ENCODE measurements at regions not wholly inside any gene's neighbourhood (a gene's known extent, or its start where the extent isn't known, plus 50 kb on each side); places are given as distances from the start of the nearest gene placed in this dataset.

- 93 to 94% methylated on average over 5 of the region's 5 CpGs for WGBS, 2 donors
- Histone ChIP-seq H3K27me3 (no peaks in the 10 kb centered on the region), H3K4me1 (peaks cover 3% of the 10 kb centered on the region), H3K9me3 (no peaks in the 10 kb centered on the region), H3K27ac (no peak overlapping the region), H3K36me3 (ENCODE audit: low read depth, missing control alignments) (no peaks in the 10 kb centered on the region), H3K4me3 (no peak overlapping the region)
- intact Hi-C loops (cut with DNase I; ENCODE audit: low total_unique reads): no loop called here
- TF ChIP-seq, protein P1, sequence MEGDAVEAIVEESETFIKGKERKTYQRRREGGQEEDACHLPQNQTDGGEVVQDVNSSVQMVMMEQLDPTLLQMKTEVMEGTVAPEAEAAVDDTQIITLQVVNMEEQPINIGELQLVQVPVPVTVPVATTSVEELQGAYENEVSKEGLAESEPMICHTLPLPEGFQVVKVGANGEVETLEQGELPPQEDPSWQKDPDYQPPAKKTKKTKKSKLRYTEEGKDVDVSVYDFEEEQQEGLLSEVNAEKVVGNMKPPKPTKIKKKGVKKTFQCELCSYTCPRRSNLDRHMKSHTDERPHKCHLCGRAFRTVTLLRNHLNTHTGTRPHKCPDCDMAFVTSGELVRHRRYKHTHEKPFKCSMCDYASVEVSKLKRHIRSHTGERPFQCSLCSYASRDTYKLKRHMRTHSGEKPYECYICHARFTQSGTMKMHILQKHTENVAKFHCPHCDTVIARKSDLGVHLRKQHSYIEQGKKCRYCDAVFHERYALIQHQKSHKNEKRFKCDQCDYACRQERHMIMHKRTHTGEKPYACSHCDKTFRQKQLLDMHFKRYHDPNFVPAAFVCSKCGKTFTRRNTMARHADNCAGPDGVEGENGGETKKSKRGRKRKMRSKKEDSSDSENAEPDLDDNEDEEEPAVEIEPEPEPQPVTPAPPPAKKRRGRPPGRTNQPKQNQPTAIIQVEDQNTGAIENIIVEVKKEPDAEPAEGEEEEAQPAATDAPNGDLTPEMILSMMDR (IDR thresholded peaks at IDR 0.05): no peak
- TF ChIP-seq POLR2A (IDR thresholded peaks at IDR 0.05): no peak
- no peak for DNase-seq
Measured at GRCh38 chr1:56135069-56135863, 444.1 kb downstream of the PLPP3 start.

- no peak for DNase-seq
- no peak for TF ChIP-seq POLR2A (IDR thresholded peaks at IDR 0.05)
- TF ChIP-seq, protein P1 (IDR thresholded peaks at IDR 0.05): no peak
- Histone ChIP-seq H3K27ac (no peak overlapping the region), H3K4me3 (no peak overlapping the region), H3K4me1 (peaks cover 3% of the 10 kb centered on the region), H3K36me3 (ENCODE audit: low read depth, missing control alignments) (no peaks in the 10 kb centered on the region), H3K27me3 (no peaks in the 10 kb centered on the region), H3K9me3 (no peaks in the 10 kb centered on the region)
- intact Hi-C loops (cut with DNase I; ENCODE audit: low total_unique reads): no loop called here
- WGBS, 2 donors: 91% methylated on average over 6 to 7 of the region's 7 CpGs
Measured at GRCh38 chr1:56133522-56134472, 445.6 kb downstream of the PLPP3 start.

GRCh38 chr1:56132520-56132919, 446.8 kb downstream of the PLPP3 start:
- no peak for DNase-seq

GRCh38 chr1:56129837-56130236, 449.5 kb downstream of the PLPP3 start:
- Histone ChIP-seq H3K9me3 (no peaks in the 10 kb centered on the region), H3K36me3 (ENCODE audit: low read depth, missing control alignments) (no peaks in the 10 kb centered on the region), H3K4me1 (peaks cover 3% of the 10 kb centered on the region), H3K27me3 (no peaks in the 10 kb centered on the region), H3K27ac (no peak overlapping the region), H3K4me3 (no peak overlapping the region)
- DNase-seq: no peak
- TF ChIP-seq POLR2A (IDR thresholded peaks at IDR 0.05): no peak
- TF ChIP-seq, protein P1 (IDR thresholded peaks at IDR 0.05): no peak
- intact Hi-C loops (cut with DNase I; ENCODE audit: low total_unique reads): no loop called here
- WGBS, 2 donors: 95 to 97% methylated on average over 3 of the region's 3 CpGs

More at GRCh38 chr1:56132520-56132919, 446.8 kb downstream of the PLPP3 start:
- no peaks in the 10 kb centered on the region for H3K27me3 ChIP-seq
- H3K9me3 ChIP-seq: no peaks in the 10 kb centered on the region
- H3K36me3 ChIP-seq (ENCODE audit: low read depth, missing control alignments): no peaks in the 10 kb centered on the region
- H3K4me3 ChIP-seq: no peak overlapping the region
- intact Hi-C loops (cut with DNase I; ENCODE audit: low total_unique reads): no loop called here
- 56 to 63% methylated on average over 4 of the region's 4 CpGs for WGBS, 2 donors
- TF ChIP-seq, protein P1 (IDR thresholded peaks at IDR 0.05): no peak
- TF ChIP-seq POLR2A (IDR thresholded peaks at IDR 0.05): no peak
- no peak overlapping the region for H3K27ac ChIP-seq
- H3K4me1 ChIP-seq: peaks cover 3% of the 10 kb centered on the region

All from testis (tissue), 2 donors.